ENCODE measurements at regions not wholly inside any gene's neighbourhood (a gene's known extent, or its start where the extent isn't known, plus 50 kb on each side); places are given as distances from the start of the nearest gene placed in this dataset.

DNA sequence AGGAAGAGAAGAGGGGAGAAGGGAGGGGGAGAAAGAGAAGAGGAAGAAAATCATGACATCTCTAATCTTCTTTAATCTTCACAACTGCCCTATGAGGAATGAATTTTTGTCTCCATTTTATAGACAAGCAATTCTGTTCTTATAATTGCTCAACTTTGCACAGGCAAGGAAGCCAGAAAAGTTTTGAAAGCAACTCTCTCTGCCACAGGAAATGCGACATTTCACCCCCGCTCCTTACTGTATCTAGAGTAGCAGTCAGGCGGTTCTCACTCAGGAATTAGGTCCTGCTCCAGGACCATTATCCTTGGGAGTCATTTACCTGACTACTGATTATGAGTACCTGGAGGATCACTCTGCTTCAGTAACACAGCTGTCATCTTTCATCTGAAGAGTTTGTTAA lies 69.2 kb upstream of the FAM9A start:
- in situ Hi-C loops (cut with MboI; ENCODE audit: low sequenced_read_pairs) = no loop called here

GRCh38 chrX:8869812-8870211 lies 68.6 kb upstream of the FAM9A start:
- in situ Hi-C loops (cut with MboI; ENCODE audit: low sequenced_read_pairs) = no loop called here

- in situ Hi-C loops (cut with MboI; ENCODE audit: low sequenced_read_pairs) = no loop called here
Measured at GRCh38 chrX:8868906-8869305, 67.7 kb upstream of the FAM9A start.

DNA sequence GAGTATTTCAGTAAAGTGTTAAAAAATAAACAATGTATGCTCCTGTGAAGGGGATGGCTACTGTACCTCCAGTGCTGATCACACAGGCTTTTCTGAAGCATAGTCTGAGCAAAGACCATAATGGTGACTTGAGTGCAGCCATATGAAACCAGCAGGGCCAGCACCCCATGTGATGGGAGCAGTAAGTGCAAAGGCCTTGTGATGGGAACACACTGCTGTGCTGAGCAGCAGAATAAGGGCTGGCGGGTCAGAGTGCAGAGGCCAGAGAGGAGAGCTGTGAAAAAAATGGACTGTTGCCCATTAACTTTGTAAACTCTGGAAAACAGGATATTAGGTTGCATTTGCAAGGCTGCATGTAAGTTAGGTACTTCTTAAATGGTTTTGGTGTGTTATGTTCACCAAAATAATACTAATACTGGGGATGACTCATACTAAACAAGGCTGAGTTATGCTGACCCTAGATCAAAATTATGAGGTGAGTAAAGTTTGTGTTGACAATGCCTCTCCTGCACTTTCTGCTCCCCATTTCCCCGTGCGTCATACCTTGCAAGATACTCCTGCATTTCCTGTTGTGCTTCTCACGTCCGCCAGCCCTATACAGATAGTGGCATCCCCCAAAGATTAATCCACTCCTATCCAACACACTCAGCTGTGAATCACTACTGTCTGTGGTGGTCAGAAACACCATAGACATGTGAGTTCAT lies 67.0 kb upstream of the FAM9A start:
- in situ Hi-C loops (cut with MboI; ENCODE audit: low sequenced_read_pairs) = no loop called here

GRCh38 chrX:8867406-8867805 lies 66.2 kb upstream of the FAM9A start:
- in situ Hi-C loops (cut with MboI; ENCODE audit: low sequenced_read_pairs) = no loop called here

DNA sequence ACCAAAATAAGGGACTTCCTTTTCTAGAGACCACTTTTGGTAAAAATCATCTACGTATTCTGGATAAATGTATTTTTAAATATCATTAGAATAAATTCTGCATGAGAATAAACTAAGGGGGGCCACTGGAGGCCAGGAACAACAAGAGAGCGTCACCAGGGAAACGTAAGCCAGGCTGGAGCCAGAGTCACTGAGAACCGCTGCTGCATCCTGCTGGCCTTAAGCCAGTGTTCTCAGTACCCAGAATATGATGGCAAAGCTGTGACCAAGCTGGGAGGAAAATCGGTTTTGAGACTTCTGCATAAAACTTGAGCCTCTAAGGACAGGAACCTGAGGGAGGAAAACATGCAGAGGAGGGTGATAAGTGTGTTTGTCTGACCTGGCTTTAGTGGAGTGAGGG lies 63.0 kb upstream of the FAM9A start:
- in situ Hi-C loops (cut with MboI; ENCODE audit: low sequenced_read_pairs) = no loop called here

- in situ Hi-C loops (cut with MboI; ENCODE audit: low sequenced_read_pairs) = no loop called here
Measured at GRCh38 chrX:8861908-8862307, 60.7 kb upstream of the FAM9A start.

GRCh38 chrX:8851231-8851886 lies 50.2 kb upstream of the FAM9A start:
- in situ Hi-C loops (cut with MboI; ENCODE audit: low sequenced_read_pairs) = no loop called here

Data from HL-60/S4 treated with retinoic acid at 250 ng/mL for 4 days and 3 days (cell line).